ENCODE measurements at regions not wholly inside any gene's neighbourhood (a gene's known extent, or its start where the extent isn't known, plus 50 kb on each side); places are given as distances from the start of the nearest gene placed in this dataset.
"Not testable (repeated sequence)": the region's sequence is repeated elsewhere in the genome, so short reads cannot be mapped to it uniquely, and the experiment has no call there.

DNA sequence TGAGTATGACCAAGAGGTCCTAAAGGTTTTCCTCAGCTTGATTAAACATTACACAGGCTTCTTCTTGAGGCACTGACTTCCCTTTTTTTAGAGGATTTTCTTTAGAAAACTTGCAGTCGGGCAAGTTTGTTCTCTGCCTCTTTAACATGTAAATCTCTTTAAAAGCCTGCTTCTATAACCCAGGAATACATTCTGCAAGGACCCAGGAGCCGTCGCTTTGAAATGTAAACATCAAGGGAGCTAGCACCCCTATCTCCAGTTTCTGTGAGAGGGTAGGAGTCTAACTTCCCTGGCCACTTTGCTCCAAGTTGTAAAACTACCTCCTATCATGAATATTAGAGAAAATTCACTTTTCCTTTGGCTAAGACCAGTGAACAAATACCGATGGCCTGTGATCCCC, 201.5 kb upstream of the CPHXL start:
- DNase-seq (ENCODE audit: low read depth), result no peak

DNA sequence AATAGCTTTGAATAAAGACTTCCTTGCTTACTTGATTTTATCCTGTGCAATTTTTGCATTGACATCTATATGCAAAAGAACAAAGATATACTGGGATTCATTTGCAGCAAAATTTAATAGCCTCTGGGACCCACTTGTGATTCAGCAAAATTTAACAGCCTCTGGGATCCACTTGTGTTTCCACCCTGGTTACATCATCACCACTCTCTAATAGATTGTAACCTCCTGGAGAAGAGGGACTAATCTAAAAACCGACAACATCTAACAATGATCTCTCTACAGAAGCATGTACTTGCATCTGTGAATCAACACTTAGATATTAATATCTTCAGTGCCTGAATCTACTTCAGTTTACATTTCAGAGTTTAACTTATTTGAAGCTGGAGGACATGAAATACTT, 202.0 kb upstream of the CPHXL start:
- peak; percentile 49 for DNase-seq (ENCODE audit: low read depth)

DNA sequence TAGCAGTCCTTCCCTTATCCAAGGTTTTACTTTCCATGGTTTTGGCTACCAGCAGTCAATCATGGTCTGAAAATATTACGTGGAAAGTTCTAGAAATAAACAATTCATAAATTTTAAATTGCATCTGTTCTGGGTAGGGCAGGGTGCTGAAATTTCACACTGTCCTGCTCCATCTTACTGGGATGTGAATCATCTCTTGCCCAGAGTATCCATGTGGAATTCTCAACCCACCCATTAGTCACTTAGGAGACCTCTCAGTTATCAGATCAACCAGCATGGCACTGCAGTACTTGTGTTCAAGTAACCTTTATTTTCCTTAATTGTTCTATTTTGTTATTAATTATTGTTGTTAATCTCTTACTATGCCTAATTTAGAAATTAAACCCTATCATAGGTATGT, 202.8 kb upstream of the CPHXL start:
- DNase-seq (ENCODE audit: low read depth), result no peak

GRCh38 chr16:75931043-75931442, 204.8 kb upstream of the CPHXL start:
- DNase-seq (ENCODE audit: low read depth), result peak; percentile 89

GRCh38 chr16:75931970-75932369, 205.7 kb upstream of the CPHXL start:
- no peak for DNase-seq (ENCODE audit: low read depth)

- no peak for DNase-seq (ENCODE audit: low read depth)
Observed at GRCh38 chr16:75938818-75939217, 212.5 kb upstream of the CPHXL start.

GRCh38 chr16:75942351-75942750, 216.1 kb upstream of the CPHXL start:
- DNase-seq (ENCODE audit: low read depth), result no peak

DNA sequence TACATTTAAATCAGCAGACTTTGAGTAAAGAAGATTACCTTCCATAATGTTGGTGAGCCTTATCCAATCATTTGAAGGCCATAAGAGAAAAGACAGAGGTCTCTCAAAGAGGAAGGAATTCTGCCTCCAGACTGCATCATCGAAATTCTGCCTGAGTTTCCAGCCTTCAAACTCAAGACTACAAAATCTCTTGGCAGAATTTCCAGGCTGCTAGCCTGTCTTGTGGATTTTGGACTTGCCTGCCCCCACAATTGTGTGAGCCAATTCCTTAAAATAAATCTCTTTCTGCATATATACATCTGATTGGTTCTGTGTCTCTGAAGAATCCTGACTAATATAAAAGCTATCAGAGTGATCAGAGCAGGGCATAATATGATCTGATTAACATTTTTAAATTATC, 216.6 kb upstream of the CPHXL start:
- DNase-seq (ENCODE audit: low read depth), result no peak

- no peak for DNase-seq (ENCODE audit: low read depth)
Observed at GRCh38 chr16:75943705-75944514, 217.6 kb upstream of the CPHXL start.

- no peak for DNase-seq (ENCODE audit: low read depth)
Observed at GRCh38 chr16:75945916-75946457, 219.7 kb upstream of the CPHXL start.

- no peak for DNase-seq (ENCODE audit: low read depth)
Observed at GRCh38 chr16:75947626-75948239, 221.4 kb upstream of the CPHXL start.

GRCh38 chr16:75948441-75948840, 222.2 kb upstream of the CPHXL start:
- no peak for DNase-seq (ENCODE audit: low read depth)

- DNase-seq (ENCODE audit: low read depth), result no peak
Observed at GRCh38 chr16:75948886-75949285, 222.6 kb upstream of the CPHXL start.

GRCh38 chr16:75952124-75952523, 225.8 kb upstream of the CPHXL start:
- DNase-seq (ENCODE audit: low read depth), result no peak

- no peak for DNase-seq (ENCODE audit: low read depth)
Observed at GRCh38 chr16:75957870-75958269, 231.6 kb upstream of the CPHXL start.

- DNase-seq (ENCODE audit: low read depth), result no peak
Observed at GRCh38 chr16:75965504-75966374, 239.4 kb upstream of the CPHXL start.

DNA sequence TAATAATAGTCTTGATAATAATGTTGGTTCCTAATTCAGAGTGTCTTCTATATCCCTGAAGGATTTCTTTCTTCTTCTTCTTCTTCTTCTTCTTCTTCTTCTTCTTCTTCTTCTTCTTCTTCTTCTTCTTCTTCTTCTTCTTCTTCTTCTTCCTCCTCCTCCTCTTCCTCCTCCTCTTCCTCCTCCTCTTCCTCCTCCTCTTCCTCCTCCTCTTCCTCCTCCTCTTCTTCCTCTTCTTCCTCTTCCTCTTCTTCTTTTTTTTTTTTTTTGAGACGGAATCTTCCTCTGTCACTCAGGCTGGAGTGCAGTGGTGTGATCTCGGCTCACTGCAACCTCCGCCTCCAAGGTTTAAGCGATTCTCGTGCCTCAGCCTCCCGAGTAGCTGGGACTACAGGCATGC, 242.8 kb upstream of the CPHXL start:
- DNase-seq (ENCODE audit: low read depth), result not testable (repeated sequence)

DNA sequence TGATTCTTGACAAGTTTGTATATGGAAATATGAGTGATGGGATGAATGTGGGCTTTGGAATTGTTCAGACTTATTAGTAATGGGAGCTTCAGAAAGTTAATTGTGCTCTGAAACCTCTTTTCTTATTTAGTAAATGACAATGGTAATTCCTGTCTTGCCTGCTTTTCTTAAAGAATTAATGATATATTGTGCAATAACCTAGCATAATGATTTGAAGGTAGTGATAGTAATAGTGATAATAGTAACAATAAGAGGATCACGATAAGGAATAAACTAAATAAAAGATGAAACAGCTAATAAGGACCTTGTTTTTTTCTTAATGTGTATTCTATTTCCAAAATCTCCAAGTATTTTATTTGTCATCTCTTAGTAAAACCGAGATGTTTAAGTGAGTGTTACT, 245.0 kb upstream of the CPHXL start:
- no peak for DNase-seq (ENCODE audit: low read depth)

DNA sequence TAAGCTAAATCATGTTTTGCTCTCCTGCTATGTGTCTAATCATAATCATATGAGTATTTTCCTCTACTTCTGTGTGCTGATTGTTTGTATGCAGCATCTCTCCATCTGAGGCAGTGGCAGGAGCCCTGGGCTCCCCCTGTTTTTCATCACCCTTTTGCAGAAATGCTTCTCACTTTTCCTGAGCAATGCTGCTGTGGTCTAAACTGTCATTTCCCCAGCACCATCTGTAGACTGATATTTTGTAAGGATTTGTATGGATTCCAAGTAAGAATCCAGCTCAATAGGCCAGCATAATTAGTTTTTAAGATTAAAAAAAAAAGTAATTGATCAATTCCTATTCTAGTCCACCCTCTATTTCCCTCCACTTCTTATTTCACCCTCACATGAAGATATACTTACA, 257.0 kb upstream of the CPHXL start:
- no peak for DNase-seq (ENCODE audit: low read depth)

DNA sequence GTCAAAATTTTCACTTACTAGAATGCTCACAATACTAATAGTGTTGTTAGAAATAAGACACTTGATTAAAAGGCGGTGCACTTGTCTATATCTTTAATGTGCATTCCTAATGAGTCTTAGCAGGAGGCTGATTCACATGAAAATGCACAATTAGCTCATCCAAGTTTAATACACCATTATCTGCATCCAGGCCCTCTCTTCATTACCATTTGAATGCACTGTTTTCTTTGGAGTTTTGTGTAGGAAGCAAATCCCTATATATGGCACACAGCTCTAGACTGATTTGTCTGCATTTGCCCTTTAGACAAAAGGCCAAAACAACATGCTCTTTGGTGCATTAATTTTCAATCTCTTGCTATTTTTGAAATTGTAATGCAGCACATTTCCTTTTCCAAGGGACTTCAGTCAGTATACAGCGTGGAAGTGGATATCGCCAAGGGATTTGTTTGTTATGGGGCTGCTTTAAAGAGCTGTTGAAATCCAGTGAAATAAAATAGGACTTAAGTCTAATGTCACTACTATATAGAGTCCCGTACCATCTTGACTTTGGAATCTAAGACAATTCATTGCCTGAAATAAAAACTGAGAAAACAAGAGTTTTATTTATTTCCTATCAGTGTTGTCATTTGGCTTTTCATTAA, 257.6 kb upstream of the CPHXL start:
- DNase-seq (ENCODE audit: low read depth), result no peak

- no peak for DNase-seq (ENCODE audit: low read depth)
Observed at GRCh38 chr16:75987323-75987722, 261.0 kb upstream of the CPHXL start.

DNA sequence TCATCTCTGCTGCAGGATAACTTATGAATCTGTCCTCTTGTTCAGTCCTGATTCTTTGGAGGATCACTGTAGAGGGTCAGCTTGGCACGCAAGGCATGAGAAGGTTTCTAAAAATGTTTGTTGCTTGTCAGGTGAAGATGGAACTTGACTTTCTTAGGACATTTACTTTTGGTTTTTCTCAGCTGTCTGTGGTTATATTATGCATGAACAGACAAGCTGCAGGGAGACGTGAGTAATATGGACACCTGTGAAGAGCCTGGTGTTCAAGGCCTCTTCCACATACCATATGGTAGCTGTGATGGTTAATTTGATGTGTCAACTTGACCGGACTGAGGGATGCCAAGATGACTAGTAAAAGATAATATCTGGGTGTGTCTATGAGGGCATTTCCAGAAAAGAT, 270.2 kb upstream of the CPHXL start:
- no peak for DNase-seq (ENCODE audit: low read depth)

Data from non-pigmented ciliary epithelial cell (primary cell).